MM.1S (cell line): ENCODE measurements at regions not wholly inside any gene's neighbourhood (a gene's known extent, or its start where the extent isn't known, plus 50 kb on each side); places are given as distances from the start of the nearest gene placed in this dataset.

Experiments
- DNase-seq: peaks from one replicate; pipeline ENCODE4 v3.0.0-alpha.2; 2015
- H2AFZ ChIP-seq: fragments of 300-600 bp; sonication (generic); 2 replicates; pipeline ENCODE4 v1.6.0; 2016; ENCODE audit warnings: antibody characterized with exemption, low read length
- H3F3A ChIP-seq: fragments of 300-600 bp; sonication (generic); 2 replicates; pipeline ENCODE4 v1.6.1; 2016; ENCODE audit warnings: mild to moderate bottlenecking, antibody characterized with exemption, low read length, moderate library complexity, mixed read lengths; ENCODE audit not compliant: insufficient read depth
- H3K27ac ChIP-seq: fragments of 300-600 bp; sonication (generic); 2 replicates; pipeline ENCODE4 v1.5.1; 2016; ENCODE audit warnings: mild to moderate bottlenecking, low read length
- H3K27me3 ChIP-seq: fragments of 300-600 bp; sonication (generic); replicated peaks from 2 replicates; pipeline ENCODE4 v1.6.0; 2016; ENCODE audit warnings: low read length; ENCODE audit not compliant: insufficient read depth
- H3K36me3 ChIP-seq: fragments of 300-600 bp; sonication (generic); replicated peaks from 2 replicates; pipeline ENCODE4 v1.6.1; 2016; ENCODE audit warnings: mild to moderate bottlenecking, low read length, mixed read lengths; ENCODE audit not compliant: insufficient read depth
- H3K4me1 ChIP-seq: fragments of 300-600 bp; sonication (generic); 2 replicates; pipeline ENCODE4 v1.6.1; 2016; ENCODE audit warnings: low read length, mixed read lengths
- H3K4me2 ChIP-seq: fragments of 300-600 bp; sonication (generic); 2 replicates; pipeline ENCODE4 v1.6.0; 2016; ENCODE audit warnings: low read depth, low read length
- H3K4me3 ChIP-seq: fragments of 300-600 bp; sonication (generic); 2 replicates; pipeline ENCODE4 v1.5.1; 2016; ENCODE audit warnings: low read length, mixed read lengths
- H3K79me2 ChIP-seq: fragments of 300-600 bp; sonication (generic); 2 replicates; pipeline ENCODE4 v1.6.1; 2016; ENCODE audit warnings: mixed run types, low read length, mixed read lengths
- H3K9ac ChIP-seq: fragments of 300-600 bp; sonication (generic); 2 replicates; pipeline ENCODE4 v1.6.1; 2016; ENCODE audit warnings: low read length, mixed read lengths
- H3K9me2 ChIP-seq: fragments of 300-600 bp; sonication (generic); replicated peaks from 2 replicates; pipeline ENCODE4 v1.6.1; 2016; ENCODE audit warnings: mild to moderate bottlenecking, low read length, mixed read lengths; ENCODE audit not compliant: insufficient read depth
- H3K9me3 ChIP-seq: fragments of 300-600 bp; sonication (generic); replicated peaks from 2 replicates; pipeline ENCODE4 v1.6.1; 2016; ENCODE audit warnings: mild to moderate bottlenecking, low read length, mixed read lengths; ENCODE audit not compliant: insufficient read depth
- H4K20me1 ChIP-seq: fragments of 300-600 bp; sonication (generic); 2 replicates; pipeline ENCODE4 v1.6.1; 2016; ENCODE audit warnings: mild to moderate bottlenecking, low read length, moderate library complexity, mixed read lengths; ENCODE audit not compliant: insufficient read depth
- CTCF ChIP-seq: fragments of 300-600 bp; sonication (generic); IDR thresholded peaks from 2 replicates; pipeline ENCODE4 v1.5.1; 2016; ENCODE audit warnings: antibody characterized with exemption, low read length, mixed read lengths
- EZH2 ChIP-seq: fragments of 300-600 bp; sonication (generic); optimal IDR thresholded peaks from 2 replicates; pipeline ENCODE3; 2017; ENCODE audit warnings: low read depth, mild to moderate bottlenecking, antibody characterized with exemption, low read length, mixed read lengths
- EZH2phosphoT487 ChIP-seq: fragments of 300-600 bp; sonication (generic); IDR thresholded peaks from 2 replicates; pipeline ENCODE4 v1.6.1; 2018; ENCODE audit warnings: antibody characterized with exemption, low read length

DNA sequence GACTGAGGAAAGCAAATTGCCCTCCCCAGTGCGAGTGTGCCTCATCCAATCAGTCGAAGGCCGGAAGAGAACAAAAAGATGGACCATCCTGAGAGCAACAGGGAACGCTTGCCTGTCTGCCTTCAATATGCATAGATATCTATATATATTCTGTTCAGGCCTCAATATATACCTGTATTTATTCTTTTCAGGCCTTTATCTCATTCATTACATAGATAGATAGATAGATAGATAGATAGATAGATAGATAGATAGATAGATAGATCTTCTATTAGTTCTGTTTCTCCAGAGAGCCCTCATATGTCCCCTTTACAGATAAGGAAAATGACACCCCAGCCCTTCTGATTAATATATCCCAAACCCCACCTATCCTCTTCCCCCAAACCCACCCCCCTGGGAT lies 55.1 kb upstream of the LMO2 start:
- H3K9me2 ChIP-seq, result no peaks in the 10 kb centered on the region
- TF ChIP-seq CTCF (no peak), EZH2phosphoT487 (no peak), EZH2 (no peak)
- no peak overlapping the region for H3K27ac ChIP-seq
- H3K36me3 ChIP-seq, result no peaks in the 10 kb centered on the region
- no peak overlapping the region for H3K4me3 ChIP-seq
- H3K9ac ChIP-seq, result no peak overlapping the region
- DNase-seq, result no peak
- H2AFZ ChIP-seq, result no peak overlapping the region
- H3F3A ChIP-seq, result no peaks in the 10 kb centered on the region
- no peaks in the 10 kb centered on the region for H3K4me1 ChIP-seq
- no peak overlapping the region for H3K4me2 ChIP-seq
- no peaks in the 10 kb centered on the region for H3K9me3 ChIP-seq
- no peaks in the 10 kb centered on the region for H3K27me3 ChIP-seq
- H3K79me2 ChIP-seq, result no peaks in the 10 kb centered on the region
- no peaks in the 10 kb centered on the region for H4K20me1 ChIP-seq

GRCh38 chr11:33945481-33946268 lies 53.8 kb upstream of the LMO2 start:
- H3F3A ChIP-seq, result no peaks in the 10 kb centered on the region
- H4K20me1 ChIP-seq, result no peaks in the 10 kb centered on the region
- no peaks in the 10 kb centered on the region for H3K79me2 ChIP-seq
- H3K4me3 ChIP-seq, result no peak overlapping the region
- H3K27me3 ChIP-seq, result no peaks in the 10 kb centered on the region
- no peak overlapping the region for H3K27ac ChIP-seq
- H3K4me1 ChIP-seq, result no peaks in the 10 kb centered on the region
- H3K9ac ChIP-seq, result no peak overlapping the region
- H3K4me2 ChIP-seq, result no peak overlapping the region
- H2AFZ ChIP-seq, result no peak overlapping the region
- DNase-seq, result no peak
- H3K9me2 ChIP-seq, result no peaks in the 10 kb centered on the region
- H3K36me3 ChIP-seq, result no peaks in the 10 kb centered on the region
- H3K9me3 ChIP-seq, result no peaks in the 10 kb centered on the region
- no peak for TF ChIP-seq EZH2phosphoT487
- TF ChIP-seq CTCF, result no peak
- no peak for TF ChIP-seq EZH2

DNA sequence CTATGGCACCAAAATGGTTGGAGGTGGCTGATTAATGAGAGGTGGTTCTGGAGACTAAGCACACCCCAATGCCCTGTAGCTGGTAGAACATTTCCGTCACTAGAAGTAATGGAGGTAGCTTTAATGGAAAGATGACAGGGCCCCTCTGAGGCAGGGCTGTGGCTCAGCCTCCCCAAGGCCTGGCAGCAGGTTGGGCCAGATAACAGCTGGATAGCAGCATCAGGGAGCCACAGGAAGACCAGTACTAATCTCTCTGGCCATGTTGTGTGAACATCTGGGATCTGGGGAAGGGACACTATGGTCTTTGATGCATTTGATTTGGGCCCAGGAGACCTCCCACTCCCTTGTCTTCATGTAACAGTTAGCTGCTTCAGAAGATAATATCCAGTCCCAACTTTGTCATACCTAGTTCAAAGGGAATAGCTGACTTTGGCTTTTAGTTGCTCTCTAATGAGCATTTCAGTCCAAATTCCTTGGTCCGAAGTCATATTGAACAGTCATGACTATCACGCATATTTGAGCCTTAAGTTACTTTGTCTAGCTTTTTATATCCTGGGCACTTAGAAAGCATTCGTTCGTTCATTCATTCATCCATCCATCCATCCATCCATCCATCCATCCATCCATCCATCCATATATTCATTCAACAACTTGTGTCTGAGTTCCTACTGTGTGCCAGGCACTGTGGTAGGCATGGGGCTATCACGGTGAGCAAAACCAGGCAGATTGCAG lies 53.0 kb upstream of the LMO2 start:
- no peak overlapping the region for H3K9ac ChIP-seq
- no peaks in the 10 kb centered on the region for H4K20me1 ChIP-seq
- no peak overlapping the region for H2AFZ ChIP-seq
- no peak for TF ChIP-seq CTCF
- no peak for TF ChIP-seq EZH2
- no peak for TF ChIP-seq EZH2phosphoT487
- H3K4me3 ChIP-seq, result no peak overlapping the region
- no peaks in the 10 kb centered on the region for H3K36me3 ChIP-seq
- H3K79me2 ChIP-seq, result no peaks in the 10 kb centered on the region
- H3K4me2 ChIP-seq, result no peak overlapping the region
- no peak overlapping the region for H3K27ac ChIP-seq
- DNase-seq, result no peak
- H3F3A ChIP-seq, result no peaks in the 10 kb centered on the region
- H3K27me3 ChIP-seq, result no peaks in the 10 kb centered on the region
- H3K4me1 ChIP-seq, result no peaks in the 10 kb centered on the region
- no peaks in the 10 kb centered on the region for H3K9me3 ChIP-seq
- no peaks in the 10 kb centered on the region for H3K9me2 ChIP-seq
